IMR-90 (cell line): ENCODE measurements at regions not wholly inside any gene's neighbourhood (a gene's known extent, or its start where the extent isn't known, plus 50 kb on each side); places are given as distances from the start of the nearest gene placed in this dataset.

ENCODE experiments used
- ATAC-seq: fragments of 200-7000 bp; cut with Tn5 transposase; 2 replicates; pipeline ENCODE4 v1.9.1; 2020; ENCODE audit warnings: low read depth, mild to moderate bottlenecking, moderate library complexity
- BruUV-seq: library from RNA; stranded (reverse); fragments of 400-500 nt; replicated peaks from 2 replicates; lab custom pipeline; 2021; lab: Mats Ljungman, UMichigan
- CTCF ChIA-PET: fragments of 300-600 bp; formaldehyde crosslinking; extraction: SDS; loops from one replicate; lab custom pipeline; 2021; ENCODE audit warnings: antibody characterized with exemption; lab: Yijun Ruan, JAX
- POLR2A ChIA-PET: fragments of 300-600 bp; sonication (Branson Sonifier 250); formaldehyde crosslinking; loops from one replicate; lab custom pipeline; 2022; ENCODE audit warnings: antibody characterized with exemption; ENCODE audit not compliant: unreplicated experiment; lab: Charles Lee
- DNase-seq: peaks from one replicate; pipeline ENCODE4 v3.0.0; 2013
- H2AFZ ChIP-seq: replicated peaks from 2 replicates; pipeline ENCODE3; 2013; ENCODE audit warnings: low read length, mild to moderate bottlenecking; ENCODE audit not compliant: poor library complexity
- H2AK5ac ChIP-seq: 2 replicates; pipeline ENCODE4 v1.6.1; 2013; ENCODE audit warnings: low read depth, low read length, inconsistent platforms
- H2AK9ac ChIP-seq: replicated peaks from 2 replicates; pipeline ENCODE3; 2013; ENCODE audit warnings: mild to moderate bottlenecking, low read depth, low read length, moderate library complexity; ENCODE audit not compliant: poor library complexity
- H2BK120ac ChIP-seq: 2 replicates; pipeline ENCODE4 v1.6.1; 2013; ENCODE audit warnings: low read depth, low read length, inconsistent platforms
- H2BK15ac ChIP-seq: 3 replicates; pipeline ENCODE4 v1.6.1; 2013; ENCODE audit warnings: low read depth, low read length, inconsistent platforms
- H2BK20ac ChIP-seq: 2 replicates; pipeline ENCODE4 v1.6.1; 2013; ENCODE audit warnings: low read depth, mild to moderate bottlenecking, inconsistent platforms, low read length, moderate library complexity
- H2BK5ac ChIP-seq: 2 replicates; pipeline ENCODE4 v1.6.1; 2013; ENCODE audit warnings: mild to moderate bottlenecking, low read depth, low read length, inconsistent platforms; ENCODE audit not compliant: poor library complexity, severe bottlenecking
- H3K14ac ChIP-seq: replicated peaks from 2 replicates; pipeline ENCODE4 v1.6.1; 2013; ENCODE audit warnings: low read depth, low read length, inconsistent platforms
- H3K18ac ChIP-seq: 2 replicates; pipeline ENCODE4 v1.6.1; 2013; ENCODE audit warnings: low read depth, low read length, control low read depth
- H3K23ac ChIP-seq: 2 replicates; pipeline ENCODE4 v1.6.1; 2013; ENCODE audit warnings: low read depth, low read length, inconsistent platforms
- H3K27ac ChIP-seq: 2 replicates; pipeline ENCODE4 v1.5.1; 2013; ENCODE audit warnings: mild to moderate bottlenecking, control low read depth, low read length; ENCODE audit not compliant: insufficient read depth
- H3K27me3 ChIP-seq: 2 replicates; pipeline ENCODE4 v1.6.1; 2013; ENCODE audit warnings: low read length; ENCODE audit not compliant: control insufficient read depth, insufficient read depth
- H3K36me3 ChIP-seq: 2 replicates; pipeline ENCODE4 v1.6.1; 2013; ENCODE audit warnings: low read length, mixed read lengths; ENCODE audit not compliant: control insufficient read depth, insufficient read depth
- H3K4ac ChIP-seq: 2 replicates; pipeline ENCODE4 v1.6.1; 2013; ENCODE audit warnings: low read depth, low read length, inconsistent platforms
- H3K4me1 ChIP-seq: 2 replicates; pipeline ENCODE4 v1.6.1; 2013; ENCODE audit warnings: low read length, mixed read lengths; ENCODE audit not compliant: control insufficient read depth, insufficient read depth
- H3K4me2 ChIP-seq: 2 replicates; pipeline ENCODE4 v1.6.1; 2013; ENCODE audit warnings: low read depth, mild to moderate bottlenecking, control low read depth, low read length, moderate library complexity
- H3K4me3 ChIP-seq: 2 replicates; pipeline ENCODE4 v1.5.1; 2013; ENCODE audit warnings: low read depth, mild to moderate bottlenecking, control low read depth, low read length, moderate library complexity; ENCODE audit not compliant: insufficient read depth
- H3K56ac ChIP-seq: 2 replicates; pipeline ENCODE4 v1.6.1; 2013; ENCODE audit warnings: low read length, inconsistent platforms; ENCODE audit not compliant: insufficient read depth; ENCODE audit errors: extremely low read depth
- H3K79me1 ChIP-seq, 2 experiments: 2 replicates each; pipeline ENCODE4 v1.6.1; 2013; ENCODE audit warnings: low read length in 2 of 2, inconsistent platforms in 1 of 2, low read depth in 1 of 2
- H3K9ac ChIP-seq: 2 replicates; pipeline ENCODE4 v1.6.1; 2013; ENCODE audit warnings: low read depth, low read length, control low read depth
- H3K9me1 ChIP-seq: 2 replicates; pipeline ENCODE4 v1.6.1; 2013; ENCODE audit warnings: low read length, inconsistent platforms; ENCODE audit not compliant: insufficient read depth
- H3K9me3 ChIP-seq: 2 replicates; pipeline ENCODE4 v1.6.1; 2013; ENCODE audit warnings: low read length; ENCODE audit not compliant: control insufficient read depth, insufficient read depth
- H4K20me1 ChIP-seq: 2 replicates; pipeline ENCODE4 v1.6.1; 2013; ENCODE audit warnings: low read length, inconsistent platforms; ENCODE audit not compliant: insufficient read depth
- H4K5ac ChIP-seq: 2 replicates; pipeline ENCODE4 v1.6.1; 2013; ENCODE audit warnings: mild to moderate bottlenecking, low read depth, low read length, control low read depth
- H4K8ac ChIP-seq, 2 experiments: 2 replicates each; pipeline ENCODE4 v1.6.1; 2013; ENCODE audit warnings: low read depth in 2 of 2, low read length in 2 of 2, control low read depth in 1 of 2, inconsistent platforms in 1 of 2
- H4K91ac ChIP-seq: 2 replicates; pipeline ENCODE4 v1.6.1; 2013; ENCODE audit warnings: low read depth, low read length, inconsistent platforms; ENCODE audit not compliant: insufficient read depth
- MAZ ChIP-seq: IDR thresholded peaks from 2 replicates; pipeline ENCODE4 v1.6.1; 2012; ENCODE audit warnings: low read depth, mild to moderate bottlenecking, low read length, improper control_type of control experiment, moderate library complexity, borderline replicate concordance
- RAD21 ChIP-seq: IDR thresholded peaks from 2 replicates; pipeline ENCODE4 v1.6.1; 2012; ENCODE audit warnings: low read length, improper control_type of control experiment
- SMC3 ChIP-seq: fragments of 150-350 bp; IDR thresholded peaks from 2 replicates; pipeline ENCODE4 v1.6.1; 2016; ENCODE audit warnings: low read depth, mild to moderate bottlenecking, antibody characterized with exemption, low read length, moderate library complexity
- whole genome bisulfite sequencing, 2 experiments: methylation state at CpG; one replicate each; pipeline versions ENCODE4 v1.1.5 to v1.1.7; 2013; ENCODE audit warnings: missing lambda C conversion rate in 2 of 2; ENCODE audit not compliant: insufficient read length in 1 of 2; ENCODE audit errors: extremely low coverage in 2 of 2; 5-methylcytosine and 5-hydroxymethylcytosine counted together
- dilution Hi-C: fragments of 300-500 bp; cut with HindIII; formaldehyde crosslinking; loops from one replicate; pipeline ENCODE4 v1.14.3; 2018; ENCODE audit warnings: low sequenced_read_pairs; ENCODE audit not compliant: unreplicated experiment
- in situ Hi-C: fragments of 300-500 bp; cut with MboI; formaldehyde crosslinking; loops from 3 replicates; pipeline ENCODE4 v1.14.3; 2019; ENCODE audit warnings: low sequenced_read_pairs, inconsistent platforms, mixed read lengths
- intact Hi-C: fragments of 100-400 bp; cut with micrococcal nuclease; formaldehyde crosslinking; loops from 2 replicates; pipeline ENCODE4 v1.10.0; 2022

GRCh38 chr18:65544701-65545100 is 206.1 kb upstream of the CDH7 start:
- WGBS, 2 experiments, result no CpG with 5 or more reads among the region's 6 CpGs
- H3K27ac ChIP-seq, result no peak overlapping the region
- H4K8ac ChIP-seq, result no peak overlapping the region
- no peak overlapping the region for H3K4ac ChIP-seq
- H3K27me3 ChIP-seq, result no peaks in the 10 kb centered on the region
- no peak overlapping the region for H4K5ac ChIP-seq
- H2AK5ac ChIP-seq, result no peak overlapping the region
- CTCF ChIA-PET, result no interaction called here
- TF ChIP-seq SMC3, result no peak
- TF ChIP-seq RAD21, result no peak
- TF ChIP-seq MAZ, result no peak
- H3K56ac ChIP-seq, result no peak overlapping the region
- no peaks in the 10 kb centered on the region for H3K79me1 ChIP-seq
- no peaks in the 10 kb centered on the region for H3K4me1 ChIP-seq
- H2BK20ac ChIP-seq, result no peak overlapping the region
- no peaks in the 10 kb centered on the region for H4K20me1 ChIP-seq
- no peak overlapping the region for H3K14ac ChIP-seq
- no peak overlapping the region for H3K4me3 ChIP-seq
- no peaks in the 10 kb centered on the region for H3K9me1 ChIP-seq
- H3K18ac ChIP-seq, result no peak overlapping the region
- POLR2A ChIA-PET, result no interaction called here
- H3K9ac ChIP-seq, result no peak overlapping the region
- ATAC-seq, result no peak
- H3K36me3 ChIP-seq, result no peaks in the 10 kb centered on the region
- in situ Hi-C loops (no loop called here), intact Hi-C loops (no loop called here), dilution Hi-C loops (no loop called here)
- no peak overlapping the region for H3K4me2 ChIP-seq
- H2BK5ac ChIP-seq, result no peak overlapping the region
- H3K23ac ChIP-seq, result no peak overlapping the region
- BruUV-seq, result no TSS peak
- no peak overlapping the region for H2AFZ ChIP-seq
- no peak overlapping the region for H2AK9ac ChIP-seq
- no peak for DNase-seq
- no peak overlapping the region for H2BK15ac ChIP-seq
- peaks cover 4% of the 10 kb centered on the region; the same call in 1 of the 2 replicates for H3K9me3 ChIP-seq
- H4K91ac ChIP-seq, result no peak overlapping the region
- no peak overlapping the region for H2BK120ac ChIP-seq
